ENCODE measurements at regions not wholly inside any gene's neighbourhood (a gene's known extent, or its start where the extent isn't known, plus 50 kb on each side); places are given as distances from the start of the nearest gene placed in this dataset.

DNA sequence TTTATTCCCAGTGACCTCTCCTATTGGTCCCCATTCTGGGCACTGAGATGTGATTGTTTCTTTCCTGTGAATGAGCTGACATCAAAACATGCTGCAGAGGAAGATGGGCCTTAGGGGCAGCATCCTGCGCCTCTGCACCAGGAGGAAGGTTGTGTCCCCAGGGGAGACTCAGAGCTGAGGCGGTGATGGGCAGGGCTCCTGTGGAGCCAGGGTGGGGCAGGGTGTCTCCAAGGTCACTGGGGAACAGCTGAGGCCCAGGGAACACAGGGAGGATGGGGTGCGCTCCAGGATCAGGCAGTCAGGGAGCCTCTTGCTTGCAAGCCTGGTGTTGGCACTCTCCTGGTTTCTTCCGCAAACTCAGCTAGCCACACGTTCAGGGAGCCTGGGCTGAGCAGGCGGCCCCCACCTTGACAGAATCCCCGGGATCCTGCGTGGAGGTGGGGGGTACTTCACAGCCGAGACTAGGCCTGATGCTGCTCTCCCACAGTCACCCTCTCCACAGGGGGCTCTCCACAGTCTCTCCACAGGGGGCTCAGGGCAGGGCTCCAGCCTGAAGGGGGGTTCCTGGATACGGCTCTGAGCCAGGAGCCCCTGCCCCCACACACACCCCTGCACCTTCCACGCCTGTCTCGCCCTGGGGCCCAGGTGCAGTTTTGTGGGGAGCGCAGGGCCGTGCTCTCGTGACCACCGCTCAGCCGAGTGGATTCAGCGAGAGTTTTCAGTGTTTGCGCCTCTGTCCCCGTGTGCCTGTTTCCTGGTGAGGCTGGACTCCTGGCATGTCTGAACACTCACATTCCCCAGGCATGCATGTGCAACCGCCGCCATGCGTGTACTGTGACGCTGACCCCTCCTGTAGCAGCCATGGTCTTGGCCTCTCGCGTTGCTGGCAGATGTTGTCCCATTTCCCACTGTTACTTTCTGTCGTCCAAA, 264.7 kb downstream of the SEC23A start:
- no peaks in the 10 kb centered on the region for H4K20me1 ChIP-seq (ENCODE audit: insufficient read depth)
- no TSS peak for BruUV-seq (replicated peaks)
- H3K4me3 ChIP-seq (replicated peaks in 1 of 2; ENCODE audit: low read depth in 1 of 2, low read length in 2 of 2) = no peak overlapping the region
- intact Hi-C loops (cut with micrococcal nuclease) = no loop called here
- no peak overlapping the region for H3K4me2 ChIP-seq (ENCODE audit: low read length)
- no peaks in the 10 kb centered on the region for H3K79me2 ChIP-seq (ENCODE audit: insufficient read depth, low read length)
- POLR2A ChIA-PET = no interaction called here
- H3K27me3 ChIP-seq (ENCODE audit: insufficient read depth, low read length) = no peaks in the 10 kb centered on the region
- no peaks in the 10 kb centered on the region for H3K36me3 ChIP-seq (ENCODE audit: control insufficient read depth in 1 of 2, insufficient read depth in 2 of 2, low read length in 2 of 2)
- RAD21 ChIA-PET (ENCODE audit: low non-redundant PET in 1 of 2, low total read pairs in 2 of 2, uncharacterized antibody in 2 of 2, unreplicated experiment in 2 of 2) = no interaction called here
- no peak overlapping the region for H3K9ac ChIP-seq (ENCODE audit: low read length)
- H3K9me3 ChIP-seq (ENCODE audit: control insufficient read depth in 1 of 2, insufficient read depth in 1 of 2, low read depth in 1 of 2, low read length in 2 of 2) = no peaks in the 10 kb centered on the region
- TF ChIP-seq, protein P1, sequence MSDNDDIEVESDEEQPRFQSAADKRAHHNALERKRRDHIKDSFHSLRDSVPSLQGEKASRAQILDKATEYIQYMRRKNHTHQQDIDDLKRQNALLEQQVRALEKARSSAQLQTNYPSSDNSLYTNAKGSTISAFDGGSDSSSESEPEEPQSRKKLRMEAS (IDR thresholded peaks at IDR 0.05) = no peak
- TF ChIP-seq ZNF274 (IDR thresholded peaks at IDR 0.05; ENCODE audit: low read depth, low read length) (no peak), SIN3A (IDR thresholded peaks at IDR 0.05; ENCODE audit: low read depth) (no peak), FOSL1 (IDR thresholded peaks at IDR 0.05; ENCODE audit: low read depth) (no peak), ZFX (IDR thresholded peaks at IDR 0.05) (no peak), EZH2phosphoT487 (IDR thresholded peaks at IDR 0.05; ENCODE audit: borderline replicate concordance) (no peak), EZH2 (IDR thresholded peaks at IDR 0.05) (no peak)
- TF ChIP-seq, protein P2, sequence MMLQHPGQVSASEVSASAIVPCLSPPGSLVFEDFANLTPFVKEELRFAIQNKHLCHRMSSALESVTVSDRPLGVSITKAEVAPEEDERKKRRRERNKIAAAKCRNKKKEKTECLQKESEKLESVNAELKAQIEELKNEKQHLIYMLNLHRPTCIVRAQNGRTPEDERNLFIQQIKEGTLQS (IDR thresholded peaks at IDR 0.05) = no peak
- TF ChIP-seq, protein P3, sequence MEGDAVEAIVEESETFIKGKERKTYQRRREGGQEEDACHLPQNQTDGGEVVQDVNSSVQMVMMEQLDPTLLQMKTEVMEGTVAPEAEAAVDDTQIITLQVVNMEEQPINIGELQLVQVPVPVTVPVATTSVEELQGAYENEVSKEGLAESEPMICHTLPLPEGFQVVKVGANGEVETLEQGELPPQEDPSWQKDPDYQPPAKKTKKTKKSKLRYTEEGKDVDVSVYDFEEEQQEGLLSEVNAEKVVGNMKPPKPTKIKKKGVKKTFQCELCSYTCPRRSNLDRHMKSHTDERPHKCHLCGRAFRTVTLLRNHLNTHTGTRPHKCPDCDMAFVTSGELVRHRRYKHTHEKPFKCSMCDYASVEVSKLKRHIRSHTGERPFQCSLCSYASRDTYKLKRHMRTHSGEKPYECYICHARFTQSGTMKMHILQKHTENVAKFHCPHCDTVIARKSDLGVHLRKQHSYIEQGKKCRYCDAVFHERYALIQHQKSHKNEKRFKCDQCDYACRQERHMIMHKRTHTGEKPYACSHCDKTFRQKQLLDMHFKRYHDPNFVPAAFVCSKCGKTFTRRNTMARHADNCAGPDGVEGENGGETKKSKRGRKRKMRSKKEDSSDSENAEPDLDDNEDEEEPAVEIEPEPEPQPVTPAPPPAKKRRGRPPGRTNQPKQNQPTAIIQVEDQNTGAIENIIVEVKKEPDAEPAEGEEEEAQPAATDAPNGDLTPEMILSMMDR (IDR thresholded peaks at IDR 0.05 in 2 of 3, conservative IDR thresholded peaks at IDR 0.05 in 1 of 3; ENCODE audit: borderline replicate concordance in 1 of 3, insufficient read depth in 1 of 3, low read depth in 2 of 3, low read length in 2 of 3) = no peak
- CTCF ChIA-PET = no interaction called here
- H3K9me2 ChIP-seq (ENCODE audit: insufficient read depth) = no peaks in the 10 kb centered on the region
- DNase-seq (ENCODE audit: low read depth, low spot score) (no peak), ATAC-seq (peak; percentile 25; the same call in 1 of the 2 replicates)
- H3K4me1 ChIP-seq (ENCODE audit: control insufficient read depth in 1 of 2, insufficient read depth in 2 of 2, low read length in 2 of 2) = no peaks in the 10 kb centered on the region
- no peak overlapping the region for H2AFZ ChIP-seq (ENCODE audit: low read depth, low read length, poor library complexity, severe bottlenecking)
- no peak overlapping the region for H3K27ac ChIP-seq (ENCODE audit: low read depth, low read length)

All from HCT116 (cell line).